ENCODE measurements at regions not wholly inside any gene's neighbourhood (a gene's known extent, or its start where the extent isn't known, plus 50 kb on each side); places are given as distances from the start of the nearest gene placed in this dataset.

DNA sequence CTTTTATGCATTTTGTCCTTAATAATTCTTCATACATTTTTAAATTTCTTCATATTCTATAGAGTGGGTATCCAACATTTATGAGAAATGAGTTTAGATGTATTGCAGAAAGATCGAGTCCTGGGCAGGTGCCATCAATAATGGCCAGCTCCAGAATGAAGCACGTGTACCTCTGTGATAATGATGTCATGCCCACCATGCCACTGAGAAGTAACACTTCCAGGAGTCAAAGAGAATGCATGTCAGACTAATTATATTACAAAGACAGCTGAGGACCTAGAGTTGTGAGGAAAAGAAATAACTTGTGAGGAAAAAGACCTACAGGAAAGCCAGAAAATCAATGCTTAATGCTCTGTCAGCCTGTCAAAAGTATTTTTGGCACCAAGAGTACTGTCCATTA lies 157.4 kb upstream of the P2RY1 start:
- TF ChIP-seq FOXK2 (IDR thresholded peaks at IDR 0.05) (no peak), ARNT (IDR thresholded peaks at IDR 0.05) (no peak), LEF1 (IDR thresholded peaks at IDR 0.05; ENCODE audit: borderline replicate concordance) (no peak), BHLHE40 (IDR thresholded peaks at IDR 0.05; ENCODE audit: borderline replicate concordance) (no peak), HDGF (IDR thresholded peaks at IDR 0.05; ENCODE audit: borderline replicate concordance) (no peak), L3MBTL2 (conservative IDR thresholded peaks at IDR 0.05) (no peak), SP1 (IDR thresholded peaks at IDR 0.05) (no peak), FOXM1 (IDR thresholded peaks at IDR 0.05; ENCODE audit: borderline replicate concordance) (no peak), FOXA1 (IDR thresholded peaks at IDR 0.05) (no peak), ZNF384 (IDR thresholded peaks at IDR 0.05) (no peak), SUZ12 (IDR thresholded peaks at IDR 0.05) (no peak), TARDBP (IDR thresholded peaks at IDR 0.05) (no peak), CTBP1 (IDR thresholded peaks at IDR 0.05; ENCODE audit: borderline replicate concordance) (no peak)
- TF ChIP-seq, protein P1, sequence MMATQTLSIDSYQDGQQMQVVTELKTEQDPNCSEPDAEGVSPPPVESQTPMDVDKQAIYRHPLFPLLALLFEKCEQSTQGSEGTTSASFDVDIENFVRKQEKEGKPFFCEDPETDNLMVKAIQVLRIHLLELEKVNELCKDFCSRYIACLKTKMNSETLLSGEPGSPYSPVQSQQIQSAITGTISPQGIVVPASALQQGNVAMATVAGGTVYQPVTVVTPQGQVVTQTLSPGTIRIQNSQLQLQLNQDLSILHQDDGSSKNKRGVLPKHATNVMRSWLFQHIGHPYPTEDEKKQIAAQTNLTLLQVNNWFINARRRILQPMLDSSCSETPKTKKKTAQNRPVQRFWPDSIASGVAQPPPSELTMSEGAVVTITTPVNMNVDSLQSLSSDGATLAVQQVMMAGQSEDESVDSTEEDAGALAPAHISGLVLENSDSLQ (IDR thresholded peaks at IDR 0.05) = no peak
